ENCODE measurements at regions not wholly inside any gene's neighbourhood (a gene's known extent, or its start where the extent isn't known, plus 50 kb on each side); places are given as distances from the start of the nearest gene placed in this dataset.

GRCh38 chr1:80982831-80983230 lies 817.9 kb upstream of the ADGRL2 start:
- no peak for TF ChIP-seq EZH2phosphoT487 (conservative IDR thresholded peaks at IDR 0.05; ENCODE audit: low read length)
- no peak for TF ChIP-seq CTCF (IDR thresholded peaks at IDR 0.05; ENCODE audit: insufficient read depth, low read length, poor library complexity, severe bottlenecking)
- no peak overlapping the region for H2AFZ ChIP-seq (ENCODE audit: low read depth, low read length, severe bottlenecking)
- no peaks in the 10 kb centered on the region for H3K9me3 ChIP-seq (ENCODE audit: insufficient read depth, low read length)
- H3K79me2 ChIP-seq (ENCODE audit: insufficient read depth, low read length): no peaks in the 10 kb centered on the region
- H3K9me2 ChIP-seq (replicated peaks; ENCODE audit: insufficient read depth, low read length): no peaks in the 10 kb centered on the region
- no peak overlapping the region for H3K27ac ChIP-seq (ENCODE audit: low read depth, low read length)
- no peak overlapping the region for H3K9ac ChIP-seq (ENCODE audit: low read length)
- H3K4me3 ChIP-seq (ENCODE audit: insufficient read depth, low read length, poor library complexity, severe bottlenecking): no peak overlapping the region
- no peaks in the 10 kb centered on the region for H3K27me3 ChIP-seq (ENCODE audit: low read length)
- H3K36me3 ChIP-seq (ENCODE audit: low read length): no peaks in the 10 kb centered on the region
- no peak overlapping the region for H3K4me2 ChIP-seq (ENCODE audit: low read depth, low read length, poor library complexity, severe bottlenecking)
- H4K20me1 ChIP-seq (ENCODE audit: low read depth, low read length): no peaks in the 10 kb centered on the region
- no peaks in the 10 kb centered on the region for H3F3A ChIP-seq (ENCODE audit: insufficient read depth)

GRCh38 chr1:80973101-80973500 lies 827.6 kb upstream of the ADGRL2 start:
- no peaks in the 10 kb centered on the region for H3K79me2 ChIP-seq (ENCODE audit: insufficient read depth, low read length)
- no peak overlapping the region for H3K4me3 ChIP-seq (ENCODE audit: insufficient read depth, low read length, poor library complexity, severe bottlenecking)
- no peak for TF ChIP-seq EZH2phosphoT487 (conservative IDR thresholded peaks at IDR 0.05; ENCODE audit: low read length)
- no peak for TF ChIP-seq CTCF (IDR thresholded peaks at IDR 0.05; ENCODE audit: insufficient read depth, low read length, poor library complexity, severe bottlenecking)
- H3K36me3 ChIP-seq (ENCODE audit: low read length): no peaks in the 10 kb centered on the region
- no peak overlapping the region for H3K4me2 ChIP-seq (ENCODE audit: low read depth, low read length, poor library complexity, severe bottlenecking)
- no peaks in the 10 kb centered on the region for H3K27me3 ChIP-seq (ENCODE audit: low read length)
- no peak overlapping the region for H3K9ac ChIP-seq (ENCODE audit: low read length)
- no peaks in the 10 kb centered on the region for H3F3A ChIP-seq (ENCODE audit: insufficient read depth)
- no peaks in the 10 kb centered on the region for H3K9me2 ChIP-seq (replicated peaks; ENCODE audit: insufficient read depth, low read length)
- H2AFZ ChIP-seq (ENCODE audit: low read depth, low read length, severe bottlenecking): no peak overlapping the region
- no peaks in the 10 kb centered on the region for H4K20me1 ChIP-seq (ENCODE audit: low read depth, low read length)
- no peaks in the 10 kb centered on the region for H3K9me3 ChIP-seq (ENCODE audit: insufficient read depth, low read length)
- no peak overlapping the region for H3K27ac ChIP-seq (ENCODE audit: low read depth, low read length)

GRCh38 chr1:80966266-80966665 lies 834.5 kb upstream of the ADGRL2 start:
- Histone ChIP-seq H3K79me2 (ENCODE audit: insufficient read depth, low read length) (no peaks in the 10 kb centered on the region), H3K36me3 (ENCODE audit: low read length) (no peaks in the 10 kb centered on the region), H3K9me2 (replicated peaks; ENCODE audit: insufficient read depth, low read length) (no peaks in the 10 kb centered on the region), H3K4me2 (ENCODE audit: low read depth, low read length, poor library complexity, severe bottlenecking) (no peak overlapping the region), H4K20me1 (ENCODE audit: low read depth, low read length) (no peaks in the 10 kb centered on the region), H3F3A (ENCODE audit: insufficient read depth) (no peaks in the 10 kb centered on the region), H3K27ac (ENCODE audit: low read depth, low read length) (no peak overlapping the region), H3K4me3 (ENCODE audit: insufficient read depth, low read length, poor library complexity, severe bottlenecking) (no peak overlapping the region), H2AFZ (ENCODE audit: low read depth, low read length, severe bottlenecking) (no peak overlapping the region), H3K9ac (ENCODE audit: low read length) (no peak overlapping the region), H3K27me3 (ENCODE audit: low read length) (no peaks in the 10 kb centered on the region), H3K9me3 (ENCODE audit: insufficient read depth, low read length) (no peaks in the 10 kb centered on the region)
- TF ChIP-seq CTCF (IDR thresholded peaks at IDR 0.05; ENCODE audit: insufficient read depth, low read length, poor library complexity, severe bottlenecking) (no peak), EZH2phosphoT487 (conservative IDR thresholded peaks at IDR 0.05; ENCODE audit: low read length) (no peak)

GRCh38 chr1:80962564-80962963 lies 838.2 kb upstream of the ADGRL2 start:
- H3K27me3 ChIP-seq (ENCODE audit: low read length): no peaks in the 10 kb centered on the region
- H2AFZ ChIP-seq (ENCODE audit: low read depth, low read length, severe bottlenecking): no peak overlapping the region
- TF ChIP-seq EZH2phosphoT487 (conservative IDR thresholded peaks at IDR 0.05; ENCODE audit: low read length) (no peak), CTCF (IDR thresholded peaks at IDR 0.05; ENCODE audit: insufficient read depth, low read length, poor library complexity, severe bottlenecking) (no peak)
- H3K9me2 ChIP-seq (replicated peaks; ENCODE audit: insufficient read depth, low read length): no peaks in the 10 kb centered on the region
- H3K79me2 ChIP-seq (ENCODE audit: insufficient read depth, low read length): no peaks in the 10 kb centered on the region
- H3K27ac ChIP-seq (ENCODE audit: low read depth, low read length): no peak overlapping the region
- no peaks in the 10 kb centered on the region for H3F3A ChIP-seq (ENCODE audit: insufficient read depth)
- H3K9me3 ChIP-seq (ENCODE audit: insufficient read depth, low read length): no peaks in the 10 kb centered on the region
- H4K20me1 ChIP-seq (ENCODE audit: low read depth, low read length): no peaks in the 10 kb centered on the region
- H3K4me2 ChIP-seq (ENCODE audit: low read depth, low read length, poor library complexity, severe bottlenecking): no peak overlapping the region
- H3K4me3 ChIP-seq (ENCODE audit: insufficient read depth, low read length, poor library complexity, severe bottlenecking): no peak overlapping the region
- H3K36me3 ChIP-seq (ENCODE audit: low read length): no peaks in the 10 kb centered on the region
- no peak overlapping the region for H3K9ac ChIP-seq (ENCODE audit: low read length)

All from SU-DHL-6 (cell line).